SK-N-SH treated with all-trans-retinoic acid at 6 μM for 48 hours (cell line): ENCODE measurements at regions not wholly inside any gene's neighbourhood (a gene's known extent, or its start where the extent isn't known, plus 50 kb on each side); places are given as distances from the start of the nearest gene placed in this dataset.

Experiments
- ATAC-seq: fragments of 200-7000 bp; cut with Tn5 transposase; 3 replicates; pipeline ENCODE4 v1.9.1; 2020; ENCODE audit warnings: mild to moderate bottlenecking, moderate library complexity
- ARNTL ChIP-seq: fragments of 450-650 bp; formaldehyde crosslinking; IDR thresholded peaks from 2 replicates; pipeline ENCODE4 v1.5.0; 2020; ENCODE audit warnings: low read depth, mild to moderate bottlenecking, moderate library complexity, borderline replicate concordance
- BACH2 ChIP-seq: fragments of 250-450 bp; sonication (Bioruptor Pico); IDR thresholded peaks from 2 replicates; pipeline ENCODE4 v1.9.0; 2021; ENCODE audit warnings: mild to moderate bottlenecking, borderline replicate concordance
- CREB5 ChIP-seq: fragments of 250-450 bp; sonication (Bioruptor Pico); IDR thresholded peaks from 2 replicates; pipeline ENCODE4 v1.5.1; 2020; ENCODE audit warnings: low read depth, mild to moderate bottlenecking, moderate library complexity
- CSDC2 ChIP-seq: fragments of 250-450 bp; sonication (Bioruptor Pico); IDR thresholded peaks from 2 replicates; pipeline ENCODE4 v1.5.0; 2020; ENCODE audit warnings: mild to moderate bottlenecking, moderate library complexity
- CSRNP3 ChIP-seq: fragments of 250-450 bp; sonication (Bioruptor Pico); IDR thresholded peaks from 2 replicates; pipeline ENCODE4 v1.5.1; 2021; ENCODE audit warnings: mild to moderate bottlenecking, moderate library complexity
- ESRRG ChIP-seq: fragments of 250-450 bp; sonication (Bioruptor Pico); IDR thresholded peaks from 2 replicates; pipeline ENCODE4 v1.6.1; 2021; ENCODE audit warnings: mild to moderate bottlenecking
- GLIS3 ChIP-seq: fragments of 250-450 bp; sonication (Bioruptor Pico); IDR thresholded peaks from 2 replicates; pipeline ENCODE4 v1.5.0; 2020; ENCODE audit warnings: mild to moderate bottlenecking, moderate library complexity
- POU6F1 ChIP-seq: fragments of 250-450 bp; sonication (Bioruptor Pico); IDR thresholded peaks from 2 replicates; pipeline ENCODE4 v1.8.0; 2021; ENCODE audit warnings: low read depth, mild to moderate bottlenecking, moderate library complexity, borderline replicate concordance
- PPARA ChIP-seq: fragments of 250-450 bp; sonication (Bioruptor Pico); IDR thresholded peaks from 2 replicates; pipeline ENCODE4 v1.5.0; 2020; ENCODE audit warnings: mild to moderate bottlenecking, borderline replicate concordance
- RARB ChIP-seq: fragments of 250-450 bp; sonication (Bioruptor Pico); IDR thresholded peaks from 2 replicates; pipeline ENCODE4 v1.8.0; 2021; ENCODE audit warnings: mild to moderate bottlenecking, moderate library complexity
- SNAI2 ChIP-seq: fragments of 250-450 bp; sonication (Bioruptor Pico); IDR thresholded peaks from 2 replicates; pipeline ENCODE4 v1.5.0; 2020; ENCODE audit warnings: mild to moderate bottlenecking, moderate library complexity
- TCF4 ChIP-seq: fragments of 250-450 bp; sonication (Bioruptor Pico); IDR thresholded peaks from 2 replicates; pipeline ENCODE4 v1.8.0; 2021; ENCODE audit warnings: mild to moderate bottlenecking, moderate library complexity, borderline replicate concordance
- TSHZ2 ChIP-seq: fragments of 250-450 bp; sonication (Bioruptor Pico); IDR thresholded peaks from 2 replicates; pipeline ENCODE4 v1.5.0; 2020; ENCODE audit warnings: mild to moderate bottlenecking, moderate library complexity
- ZC3H10 ChIP-seq: fragments of 250-450 bp; sonication (Bioruptor Pico); IDR thresholded peaks from 2 replicates; pipeline ENCODE4 v1.5.1; 2021; ENCODE audit warnings: mild to moderate bottlenecking, moderate library complexity
- ZFP3 ChIP-seq: fragments of 250-450 bp; sonication (Bioruptor Pico); IDR thresholded peaks from 2 replicates; pipeline ENCODE4 v1.5.0; 2020; ENCODE audit warnings: mild to moderate bottlenecking, moderate library complexity
- ZFP30 ChIP-seq: fragments of 450-650 bp; formaldehyde crosslinking; IDR thresholded peaks from 2 replicates; pipeline ENCODE4 v1.5.0; 2022; ENCODE audit warnings: mild to moderate bottlenecking, moderate library complexity
- ZNF565 ChIP-seq: fragments of 450-650 bp; formaldehyde crosslinking; conservative IDR thresholded peaks from 2 replicates; pipeline ENCODE4 v1.5.0; 2020; ENCODE audit warnings: low read depth, mild to moderate bottlenecking, moderate library complexity
- ZNF70 ChIP-seq: fragments of 450-650 bp; formaldehyde crosslinking; IDR thresholded peaks from 2 replicates; pipeline ENCODE4 v1.5.0; 2020; ENCODE audit warnings: mild to moderate bottlenecking, moderate library complexity
- ZNF8 ChIP-seq: fragments of 450-650 bp; formaldehyde crosslinking; IDR thresholded peaks from 2 replicates; pipeline ENCODE4 v1.5.0; 2020; ENCODE audit warnings: mild to moderate bottlenecking, moderate library complexity

- no peak for TF ChIP-seq ZNF70 (CRISPR knock-in tag)
- TF ChIP-seq SNAI2: no peak
- TF ChIP-seq ZFP30: no peak
- no peak for TF ChIP-seq TSHZ2 (CRISPR knock-in tag)
- TF ChIP-seq ZFP3 (CRISPR knock-in tag): no peak
- TF ChIP-seq RARB: no peak
- no peak for TF ChIP-seq ESRRG
- no peak for TF ChIP-seq CREB5 (CRISPR knock-in tag)
- TF ChIP-seq CSRNP3 (CRISPR knock-in tag): no peak
- TF ChIP-seq GLIS3 (CRISPR knock-in tag): no peak
- TF ChIP-seq TCF4 (CRISPR knock-in tag): no peak
- no peak for TF ChIP-seq CSDC2 (CRISPR knock-in tag)
- TF ChIP-seq ZNF8 (CRISPR knock-in tag): no peak
- TF ChIP-seq ZNF565: no peak
- no peak for TF ChIP-seq BACH2 (CRISPR knock-in tag)
- TF ChIP-seq, all 23 proteins: peak for 0
- ATAC-seq: no peak
Measured at GRCh38 chr15:31461911-31462480, 135.4 kb downstream of the KLF13 start.

GRCh38 chr15:31463521-31464102 is 137.0 kb downstream of the KLF13 start:
- ATAC-seq: no peak
- TF ChIP-seq SNAI2 (no peak), ZFP30 (no peak), ZC3H10 (CRISPR knock-in tag) (no peak), CREB5 (CRISPR knock-in tag) (no peak)

GRCh38 chr15:31464216-31465082 is 137.8 kb downstream of the KLF13 start:
- TF ChIP-seq TCF4 (CRISPR knock-in tag) (no peak), PPARA (CRISPR knock-in tag) (no peak), POU6F1 (CRISPR knock-in tag) (no peak), ZFP30 (no peak), ARNTL (no peak), ZNF70 (CRISPR knock-in tag) (no peak), SNAI2 (no peak)
- ATAC-seq: no peak
